ENCODE measurements at regions not wholly inside any gene's neighbourhood (a gene's known extent, or its start where the extent isn't known, plus 50 kb on each side); places are given as distances from the start of the nearest gene placed in this dataset.
"Not testable (repeated sequence)": the region's sequence is repeated elsewhere in the genome, so short reads cannot be mapped to it uniquely, and the experiment has no call there.

DNA sequence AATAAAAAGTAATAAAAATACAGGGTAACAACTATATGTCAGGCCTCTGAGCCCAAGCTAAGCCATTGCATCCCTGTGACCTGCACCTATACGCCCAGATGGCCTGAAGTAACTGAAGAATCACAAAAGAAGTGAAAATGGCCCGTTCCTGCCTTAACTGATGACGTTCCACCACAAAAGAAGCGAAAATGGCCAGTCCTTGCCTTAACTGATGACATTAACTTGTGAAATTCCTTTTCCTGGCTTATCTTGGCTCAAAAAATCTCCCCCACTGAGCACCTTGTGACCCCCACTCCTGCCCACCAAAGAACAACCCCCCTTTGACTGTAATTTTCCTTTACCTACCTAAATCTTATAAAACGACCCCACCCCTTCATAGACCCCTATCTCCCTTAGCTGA lies 963.8 kb downstream of the FAM181B start:
- not testable (repeated sequence) for DNase-seq (ENCODE audit: low read depth, low spot score)

DNA sequence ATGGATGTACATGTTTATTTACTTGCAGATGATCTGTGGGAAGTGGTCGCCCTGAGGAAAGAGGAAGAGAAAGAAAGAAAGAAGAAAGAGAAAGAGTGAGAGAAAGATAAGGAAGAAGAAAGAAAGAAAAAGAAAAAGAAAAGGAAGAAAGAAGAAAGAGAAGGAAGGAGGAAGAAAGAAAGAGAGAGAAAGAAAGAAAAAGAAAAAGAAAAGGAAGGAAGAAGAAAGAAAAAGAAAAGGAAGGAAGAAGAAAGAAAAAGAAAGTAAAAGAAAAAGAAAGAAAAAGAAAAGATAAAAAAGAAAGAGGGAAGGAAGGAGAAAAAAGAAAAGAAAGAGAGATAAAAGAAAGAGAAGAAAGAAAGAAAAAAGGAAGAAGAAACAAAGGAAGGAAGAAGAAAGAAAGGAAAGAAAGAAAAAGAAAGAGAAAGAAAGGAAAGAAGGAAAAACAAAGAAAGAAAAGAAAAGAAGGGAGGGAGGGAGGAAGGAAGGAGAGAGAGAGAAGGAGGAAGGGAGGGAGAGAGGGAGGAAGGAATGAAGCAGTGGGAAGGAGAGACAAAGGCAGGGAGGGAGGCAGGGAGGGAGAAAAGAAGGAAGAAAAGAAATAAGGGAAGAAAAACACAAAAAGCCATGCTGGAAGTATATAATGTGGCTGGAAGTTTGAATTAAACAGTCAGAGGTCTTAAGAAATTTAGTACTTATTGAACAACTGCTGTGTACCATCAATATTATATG lies 976.6 kb downstream of the FAM181B start:
- DNase-seq (ENCODE audit: low read depth, low spot score): no peak

DNA sequence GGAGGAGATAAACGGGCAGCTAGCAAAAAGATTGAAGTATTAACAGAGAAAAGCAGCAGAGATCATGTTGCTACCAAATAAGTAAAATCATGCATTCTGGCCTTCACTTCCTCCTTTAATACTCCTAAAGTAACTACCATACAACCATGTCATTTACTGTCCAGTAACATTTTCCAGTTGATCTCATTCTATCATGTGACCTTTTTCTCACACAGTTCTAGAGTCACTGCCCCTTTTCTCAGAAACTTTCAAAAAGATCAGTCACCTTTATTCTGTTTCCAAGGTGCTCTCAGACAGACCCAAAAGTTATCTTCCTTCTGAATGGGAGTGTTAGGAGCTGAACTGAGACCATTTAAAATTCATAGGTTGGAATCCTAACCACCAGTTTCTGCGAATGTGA lies 984.4 kb downstream of the FAM181B start:
- no peak for DNase-seq (ENCODE audit: low read depth, low spot score)

DNA sequence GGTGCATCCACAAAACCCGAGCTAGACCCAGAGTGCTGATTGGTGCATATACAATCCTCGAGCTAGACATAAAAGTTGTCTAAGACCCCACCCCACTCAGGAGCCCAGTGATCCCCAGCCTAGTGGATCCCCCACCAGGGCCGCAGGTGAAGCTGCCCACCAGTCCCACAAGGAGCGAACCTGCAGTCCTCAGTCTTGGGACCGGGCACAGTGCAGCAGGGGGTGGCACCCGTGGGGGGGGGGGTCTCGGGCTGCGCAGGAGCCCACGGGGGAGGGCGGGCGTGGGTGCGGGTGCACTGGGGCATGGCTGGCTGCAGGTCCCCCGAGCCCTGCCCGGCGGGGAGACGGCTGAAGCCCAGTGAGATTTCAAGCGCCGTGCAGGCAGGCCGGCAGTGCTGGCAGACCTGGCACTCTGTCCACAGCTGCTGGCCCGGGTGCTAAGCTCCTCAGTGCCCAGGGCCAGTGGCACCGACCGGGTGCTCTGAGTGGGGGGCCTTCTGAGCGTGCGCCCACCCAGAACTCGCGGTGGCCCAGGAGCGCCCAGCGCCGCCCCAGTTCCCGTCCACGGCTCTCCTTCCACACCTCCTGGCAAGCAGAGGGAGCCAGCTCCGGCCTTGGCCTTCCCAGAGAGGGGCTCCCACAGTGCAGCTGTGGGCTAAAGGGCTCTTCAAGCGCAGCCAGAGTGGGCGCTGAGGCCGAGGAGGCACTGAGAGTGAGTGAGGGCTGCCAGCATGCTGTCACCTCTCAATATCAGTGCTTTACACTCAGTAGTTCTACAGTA lies 989.1 kb downstream of the FAM181B start:
- no peak for DNase-seq (ENCODE audit: low read depth, low spot score)

DNA sequence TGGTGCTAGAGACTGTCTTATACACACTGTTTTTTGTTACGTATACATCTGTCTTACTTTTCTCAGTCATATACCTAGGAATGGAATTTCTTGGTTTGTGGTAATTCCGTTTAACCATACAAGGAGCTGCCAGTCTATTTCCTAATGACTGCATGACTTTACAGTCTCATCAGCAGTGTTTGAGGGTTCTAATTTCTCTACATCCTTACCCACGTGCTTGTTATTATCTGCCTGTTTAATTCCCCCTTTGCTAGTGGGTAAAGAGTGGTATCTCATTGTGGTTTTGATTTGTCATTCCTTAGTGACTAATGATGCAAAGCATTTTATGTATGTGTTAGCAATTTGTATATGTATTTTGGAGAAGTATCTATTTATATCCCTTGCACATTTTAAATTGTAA lies 1008.0 kb downstream of the FAM181B start:
- DNase-seq (ENCODE audit: low read depth, low spot score): no peak

DNA sequence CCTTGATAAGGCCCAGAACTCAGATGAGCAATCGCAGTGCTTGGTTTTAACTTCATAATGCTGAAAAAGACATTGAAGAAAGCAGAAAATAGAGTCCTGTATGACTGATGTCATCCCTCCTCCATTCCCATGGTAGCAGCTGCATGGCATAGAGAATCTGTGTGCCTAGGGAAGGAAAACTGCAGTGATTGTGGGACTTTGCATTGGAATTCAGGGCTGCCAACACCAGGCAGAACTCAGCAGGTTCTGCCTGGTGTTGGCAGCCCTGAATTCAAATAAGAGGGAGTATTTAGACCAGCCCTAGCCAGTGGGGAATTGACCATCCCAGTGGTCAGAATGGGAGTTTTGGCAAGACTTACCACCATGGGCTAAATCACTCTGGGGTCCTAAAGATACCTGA lies 1016.0 kb downstream of the FAM181B start:
- no peak for DNase-seq (ENCODE audit: low read depth, low spot score)

DNA sequence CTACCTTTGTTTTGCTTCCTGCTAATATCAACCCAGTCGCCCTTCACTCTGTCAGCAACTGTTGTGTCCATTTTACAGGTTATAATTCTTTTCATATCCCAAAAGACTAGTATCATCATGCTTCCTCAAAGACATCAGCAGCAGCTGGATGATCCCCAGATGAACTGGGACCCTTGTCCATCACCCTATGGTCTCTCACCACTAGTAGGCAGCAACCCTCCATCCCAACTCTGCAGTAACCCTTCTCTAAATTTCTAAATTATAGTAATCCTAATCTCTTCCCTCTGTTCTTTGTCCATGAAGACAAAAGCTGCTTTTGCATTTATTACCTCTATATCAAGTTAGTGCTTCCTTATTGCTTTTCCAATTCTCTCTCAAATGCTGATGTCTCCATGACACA lies 1025.8 kb downstream of the FAM181B start:
- peak; percentile 3 for DNase-seq (ENCODE audit: low read depth, low spot score)

DNA sequence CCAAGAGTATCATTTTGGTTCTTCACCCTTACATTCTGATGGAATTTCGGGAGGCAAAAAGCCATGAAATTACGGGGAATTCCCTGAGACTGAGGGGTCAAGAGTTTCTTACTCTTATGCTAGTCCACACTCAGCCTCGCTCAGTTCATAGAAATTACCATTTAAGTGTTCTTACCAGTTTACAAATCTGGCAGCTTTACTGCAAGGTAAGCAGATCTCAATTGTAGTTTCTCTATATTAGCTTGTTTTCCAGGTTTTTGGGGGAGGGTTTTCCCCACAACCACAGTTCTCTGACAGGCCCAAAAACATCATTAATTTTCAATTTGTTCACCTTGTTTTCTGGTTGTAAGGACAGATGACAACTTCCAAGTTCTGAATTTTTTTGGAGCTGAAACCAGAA lies 1028.4 kb downstream of the FAM181B start:
- no peak for DNase-seq (ENCODE audit: low read depth, low spot score)

DNA sequence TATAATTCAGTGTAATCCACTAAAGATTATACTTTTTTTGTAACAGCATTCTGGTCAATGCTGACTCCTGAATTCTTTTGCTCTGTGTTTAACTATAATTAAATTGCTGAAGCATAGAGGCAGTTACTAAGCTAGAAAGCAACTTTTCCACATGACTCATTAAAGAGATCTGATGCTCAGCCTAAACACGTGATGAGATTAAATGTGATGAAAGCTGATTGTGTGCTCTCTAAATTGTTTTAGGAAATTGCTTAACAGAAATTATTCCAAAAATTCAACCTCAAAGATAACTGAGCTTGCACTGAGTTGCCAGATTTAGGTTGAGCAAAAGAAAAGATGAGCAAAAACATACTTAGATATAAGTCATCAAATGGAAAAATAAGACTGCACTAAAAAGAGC lies 1033.6 kb downstream of the FAM181B start:
- no peak for DNase-seq (ENCODE audit: low read depth, low spot score)

DNA sequence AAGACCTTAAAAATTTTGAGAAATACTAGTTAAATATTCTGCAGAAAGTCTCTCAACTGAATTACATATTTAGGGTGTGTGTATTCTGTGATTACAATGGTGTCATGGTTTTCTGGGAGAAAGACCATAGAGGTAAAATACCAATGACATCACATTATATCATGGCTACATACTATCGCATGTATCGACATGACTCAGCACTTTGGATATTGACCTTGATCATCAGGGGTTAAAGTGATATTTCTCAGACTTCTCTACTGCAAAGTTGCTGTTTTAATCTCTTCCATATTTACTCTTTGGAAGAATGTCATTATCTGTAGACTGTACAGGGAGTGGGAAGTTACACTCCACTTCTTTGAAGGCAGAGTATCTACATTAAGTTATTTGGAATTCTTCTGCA lies 1046.6 kb downstream of the FAM181B start:
- no peak for DNase-seq (ENCODE audit: low read depth, low spot score)

DNA sequence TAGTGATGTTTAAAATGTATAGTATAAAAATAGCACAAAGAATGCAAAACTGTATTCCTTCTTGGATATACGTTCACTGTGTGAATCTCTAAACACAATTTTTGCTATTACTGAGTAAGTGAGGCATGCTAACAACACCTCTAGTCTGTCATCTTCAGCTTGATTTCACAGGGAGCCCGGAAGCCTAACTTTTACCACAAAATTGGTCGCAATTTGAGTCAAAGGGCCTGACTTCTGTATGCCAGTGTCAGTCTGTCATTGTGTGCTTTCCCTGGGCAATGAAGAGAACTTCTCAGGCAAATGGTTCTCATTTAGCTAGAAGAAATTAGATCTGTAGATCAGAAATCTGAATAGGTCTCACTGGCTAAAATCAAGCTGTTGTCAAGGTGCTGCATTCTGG lies 1059.5 kb downstream of the FAM181B start:
- DNase-seq (ENCODE audit: low read depth, low spot score): no peak

DNA sequence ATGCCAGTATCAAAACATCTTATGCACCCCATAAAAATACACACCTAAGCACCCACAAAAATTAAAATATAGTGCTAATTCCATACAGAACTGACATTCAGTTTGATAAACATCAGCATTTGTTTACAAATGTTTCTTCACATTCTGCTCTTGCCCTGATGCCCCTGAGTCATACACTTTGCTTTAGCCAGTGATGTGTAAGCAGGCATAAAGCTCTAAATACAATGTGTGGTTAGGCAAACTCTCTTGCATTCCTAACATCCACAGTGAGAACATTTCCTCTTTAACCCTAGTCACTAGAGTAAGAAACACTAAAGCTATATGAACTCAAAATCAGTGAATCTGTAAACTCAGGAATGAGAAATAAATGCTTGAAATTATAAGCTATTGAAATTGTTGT lies 1060.7 kb downstream of the FAM181B start:
- no peak for DNase-seq (ENCODE audit: low read depth, low spot score)

DNA sequence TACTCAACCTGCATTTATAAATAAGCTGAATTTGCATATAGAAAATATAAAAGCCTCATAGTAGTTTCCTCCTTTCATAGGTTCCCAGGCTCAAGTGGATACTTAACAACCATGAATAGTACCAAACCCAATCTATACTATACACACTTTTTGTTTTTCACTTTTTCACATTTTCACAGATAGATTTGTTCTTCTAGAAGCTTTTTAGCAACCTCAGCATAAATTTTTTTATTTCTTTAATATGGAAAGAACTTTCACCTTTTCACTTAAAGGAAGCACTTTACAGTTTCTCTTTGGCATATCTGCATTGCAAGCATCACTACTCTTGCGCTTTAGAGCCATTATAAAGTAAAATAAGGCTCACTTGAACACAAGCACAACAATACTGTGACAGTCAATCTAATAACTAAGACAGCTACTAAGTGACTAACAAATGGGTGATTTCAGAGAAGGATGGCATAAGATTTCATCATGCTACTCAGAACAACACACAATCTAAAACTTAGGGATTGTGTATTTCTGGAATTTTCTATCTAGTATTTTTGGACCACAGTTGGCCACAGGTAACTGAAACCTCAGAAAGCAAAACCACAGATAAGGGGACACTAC lies 1063.6 kb downstream of the FAM181B start:
- DNase-seq (ENCODE audit: low read depth, low spot score): no peak

DNA sequence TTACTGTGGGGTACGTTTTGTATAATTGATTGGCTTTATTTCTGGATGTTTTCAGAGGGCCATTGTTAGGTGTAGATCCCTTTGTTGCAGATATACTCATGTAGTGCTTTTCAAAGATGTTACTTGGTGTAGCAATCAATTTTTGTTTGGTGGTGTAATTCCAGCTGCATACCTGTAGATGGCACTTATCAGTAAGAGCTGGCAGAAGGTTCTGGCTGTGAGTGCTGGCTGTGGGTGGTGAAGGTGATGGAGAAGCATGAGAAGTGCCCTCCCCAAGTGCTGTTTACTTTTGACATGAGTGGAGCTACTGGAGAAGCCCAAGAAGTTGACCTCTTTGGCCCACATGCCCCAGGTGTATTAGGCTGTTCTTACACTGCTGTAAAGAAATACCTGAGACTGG lies 1074.9 kb downstream of the FAM181B start:
- DNase-seq (ENCODE audit: low read depth, low spot score): no peak

DNA sequence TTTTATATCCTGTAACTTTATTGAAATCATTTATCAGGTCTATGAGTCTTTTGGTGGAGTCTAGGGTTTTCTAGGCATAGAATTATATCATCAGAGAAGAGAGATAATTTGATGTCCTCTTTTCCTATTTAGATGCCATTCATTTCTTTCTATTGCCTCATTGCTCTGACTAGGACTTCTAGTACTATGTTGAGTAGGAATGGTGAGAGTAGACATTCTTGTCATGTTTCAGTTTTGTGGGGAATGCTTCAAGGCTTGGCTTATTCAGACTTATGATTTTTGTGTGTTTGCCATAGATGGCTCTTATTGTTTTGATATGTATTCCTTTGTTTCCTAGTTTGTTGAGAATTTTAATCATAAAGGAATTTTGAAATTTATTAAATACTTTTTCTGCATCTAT lies 1078.3 kb downstream of the FAM181B start:
- DNase-seq (ENCODE audit: low read depth, low spot score): no peak

DNA sequence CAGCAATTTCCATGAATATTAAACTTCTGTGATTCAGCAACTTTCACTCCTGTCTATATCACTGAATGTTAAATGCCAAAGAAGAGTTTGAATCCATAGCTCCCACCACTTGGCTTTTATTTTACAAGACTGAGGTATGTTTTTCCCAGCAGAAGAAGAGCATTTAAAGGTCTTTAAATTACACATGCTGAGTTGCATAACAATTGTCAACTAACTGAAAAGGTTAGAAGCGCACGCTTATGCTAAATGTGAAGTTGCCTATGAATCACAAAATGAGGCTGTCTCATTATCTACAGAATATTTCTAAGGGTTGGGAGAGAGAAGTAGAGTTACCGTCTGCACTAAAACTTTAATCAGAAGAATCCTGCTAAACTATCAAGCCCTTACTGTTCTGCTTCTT lies 1086.3 kb downstream of the FAM181B start:
- no peak for DNase-seq (ENCODE audit: low read depth, low spot score)

DNA sequence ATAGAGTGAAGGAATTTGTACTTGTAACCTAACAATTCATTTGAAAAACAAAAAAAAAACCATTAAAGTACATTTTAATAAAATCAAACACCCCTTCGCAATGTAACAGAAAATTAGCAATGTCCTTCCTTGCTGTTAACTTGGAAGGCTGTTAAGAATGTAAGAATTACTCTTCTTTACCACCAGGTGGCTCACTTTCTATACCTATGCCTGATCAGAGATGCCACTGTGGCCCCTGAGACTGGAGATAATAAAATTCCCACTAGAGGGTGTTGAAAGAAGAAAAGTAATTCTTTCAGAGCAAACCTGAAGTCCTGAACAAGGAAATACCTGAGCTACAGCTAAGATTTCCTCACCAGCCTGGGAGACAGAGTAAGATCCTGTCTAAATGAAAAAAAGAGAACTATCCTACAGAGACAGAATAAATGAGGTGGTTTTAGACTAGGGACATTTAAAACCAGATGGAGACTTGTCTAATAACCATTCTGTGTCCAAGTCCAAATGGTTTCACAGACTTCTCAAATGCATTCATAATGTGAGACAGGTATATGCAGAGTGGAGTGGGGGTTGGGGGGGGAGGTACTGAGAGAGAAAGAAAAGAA lies 1089.3 kb downstream of the FAM181B start:
- no peak for DNase-seq (ENCODE audit: low read depth, low spot score)

DNA sequence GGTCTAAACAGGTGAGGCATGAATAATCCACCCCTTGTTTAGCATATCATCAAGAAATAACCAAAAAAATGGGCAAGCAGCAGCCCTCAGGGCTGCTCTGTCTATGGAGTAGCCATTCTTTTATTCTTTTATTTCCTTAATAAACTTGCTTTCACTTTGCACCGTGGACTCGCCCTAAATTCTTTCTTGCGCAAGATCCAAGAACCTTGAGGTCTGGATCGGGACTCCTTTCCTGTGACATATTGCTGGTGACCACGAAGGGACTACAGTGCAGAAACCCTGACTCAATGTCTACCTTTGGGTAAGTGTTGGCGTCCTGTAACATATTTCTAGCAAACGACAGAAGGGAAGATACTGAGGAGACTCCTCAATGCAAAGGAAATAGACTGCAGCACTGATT lies 1099.2 kb downstream of the FAM181B start:
- no peak for DNase-seq (ENCODE audit: low read depth, low spot score)

DNA sequence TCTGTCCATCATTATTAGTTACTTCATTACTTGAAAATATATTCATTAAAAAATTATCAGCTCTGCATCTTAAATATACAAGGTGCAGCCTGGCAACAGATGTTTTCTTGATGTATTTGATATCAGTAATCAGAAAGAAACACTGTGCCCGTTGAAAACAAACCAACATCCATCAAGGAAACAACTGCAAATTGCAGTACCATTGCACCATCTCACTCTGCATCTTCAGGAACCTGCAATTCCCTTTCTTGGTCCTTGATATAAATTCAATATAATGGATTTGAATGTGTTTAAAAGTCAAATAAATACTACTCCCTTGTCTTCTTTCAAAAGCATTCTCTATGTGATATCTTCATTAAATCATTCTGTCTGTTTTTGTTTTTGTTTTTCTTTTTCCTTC lies 1131.2 kb downstream of the FAM181B start:
- DNase-seq (ENCODE audit: low read depth, low spot score): no peak

DNA sequence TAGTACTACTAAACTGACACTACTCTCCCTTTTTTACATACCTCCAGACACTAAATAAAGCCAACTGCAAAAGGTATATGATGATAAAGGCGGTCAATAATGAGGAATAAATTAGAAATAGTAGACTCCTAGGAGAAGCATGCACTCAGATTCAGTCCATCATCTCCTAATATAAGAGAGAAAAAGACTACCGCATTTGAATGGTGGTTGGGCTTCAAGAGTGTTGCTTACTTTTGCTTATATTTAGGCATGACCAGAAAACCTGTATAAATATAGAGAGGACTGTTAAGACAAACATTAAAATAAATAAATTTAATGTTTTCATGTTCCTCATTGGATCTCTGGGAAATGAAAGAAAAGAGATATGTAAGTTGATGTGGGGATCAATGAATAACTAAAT lies 1137.0 kb downstream of the FAM181B start:
- DNase-seq (ENCODE audit: low read depth, low spot score): no peak

DNA sequence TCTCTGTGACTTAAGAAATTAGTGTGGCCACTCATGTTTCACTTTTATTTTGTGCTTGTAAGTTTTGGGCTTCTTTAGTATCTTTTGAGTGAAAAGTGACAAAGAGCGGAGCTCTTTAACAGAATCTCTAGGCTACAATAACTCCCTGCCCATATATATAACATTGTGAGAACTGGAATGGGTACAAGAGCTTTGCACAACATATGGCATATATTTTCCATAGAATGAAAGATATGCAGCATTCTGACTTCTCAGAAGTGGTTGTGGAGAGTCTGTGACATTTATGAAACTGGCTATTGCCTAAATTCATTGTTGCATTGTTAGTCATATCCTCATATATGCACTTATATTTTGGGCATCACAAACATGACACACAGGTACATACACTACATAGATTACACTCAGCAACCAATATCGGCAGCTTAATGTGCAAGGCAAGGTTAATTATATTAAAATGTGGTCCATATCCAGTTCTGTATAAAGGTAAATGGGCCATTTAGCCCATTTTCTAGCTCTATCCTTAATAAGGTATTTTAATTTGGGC lies 1148.2 kb downstream of the FAM181B start:
- no peak for DNase-seq (ENCODE audit: low read depth, low spot score)

DNA sequence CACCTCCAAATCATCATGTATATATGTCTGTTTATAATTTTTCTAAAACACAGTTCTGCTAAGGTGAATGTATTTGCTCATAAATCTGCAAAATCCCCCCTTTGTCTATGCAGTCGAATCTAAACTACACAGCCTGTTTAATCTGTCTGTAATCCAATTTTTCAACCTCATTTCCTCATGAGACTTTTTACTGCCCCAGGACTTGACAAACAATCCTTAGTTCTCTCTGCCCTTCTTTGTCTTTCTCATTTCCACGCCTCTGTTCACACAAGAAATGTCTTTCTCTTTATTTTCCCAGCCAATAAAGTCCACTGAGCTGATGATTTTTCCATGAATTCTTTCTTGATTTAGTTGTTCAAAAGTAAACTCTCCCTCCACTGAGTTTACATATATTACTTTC lies 1154.3 kb downstream of the FAM181B start:
- DNase-seq (ENCODE audit: low read depth, low spot score): no peak
